NCI-H2081 (cell line): ENCODE measurements at regions not wholly inside any gene's neighbourhood (a gene's known extent, or its start where the extent isn't known, plus 50 kb on each side); places are given as distances from the start of the nearest gene placed in this dataset.

Experiments
- DNase-seq, 2 experiments: peaks; one replicate each; lab custom pipeline; 2025; lab: John Stamatoyannopoulos, UW

DNA sequence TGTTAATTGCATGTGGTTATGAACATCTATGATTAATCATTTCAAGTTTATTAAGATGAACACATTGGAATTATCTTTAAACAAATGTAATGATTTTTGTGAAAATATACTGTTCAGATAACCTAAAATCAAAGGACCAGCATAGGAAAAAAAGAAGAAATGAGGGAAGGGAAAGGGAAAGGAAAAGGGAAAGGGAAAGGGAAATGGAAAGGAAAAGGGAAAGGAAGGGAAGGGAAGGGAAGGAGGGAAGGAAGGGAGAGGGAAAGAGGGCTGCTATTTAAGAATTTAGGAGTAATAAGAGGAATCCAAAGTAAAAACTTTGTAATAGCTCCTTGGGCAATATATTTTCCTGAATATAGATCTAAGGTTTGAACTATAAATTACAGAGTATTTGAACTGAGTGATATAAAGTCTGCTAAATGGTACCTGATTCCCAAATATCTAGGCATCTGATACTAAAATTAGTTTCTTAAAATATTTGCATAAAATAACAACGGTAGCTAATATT is 726.3 kb downstream of the EPHA4 start:
- no peak for DNase-seq

DNA sequence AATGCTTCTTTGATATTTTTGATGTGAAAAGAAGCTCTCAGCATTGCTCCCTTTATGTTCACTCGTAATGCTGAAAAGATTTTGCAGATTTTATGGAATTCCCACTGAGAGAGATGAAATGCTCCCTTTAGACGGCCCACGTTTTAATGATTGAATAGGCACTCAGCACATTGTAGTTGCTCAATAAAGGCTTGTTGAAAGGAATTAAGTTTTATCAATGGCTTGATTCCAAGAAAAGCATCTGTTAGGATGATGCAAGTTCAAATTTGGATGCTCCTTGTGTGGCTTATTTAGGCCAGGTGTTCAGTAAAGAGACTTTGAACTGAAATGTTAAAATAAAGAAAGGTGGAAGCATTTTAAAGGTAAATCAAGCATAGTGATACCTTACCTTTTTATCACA is 725.1 kb downstream of the EPHA4 start:
- no peak for DNase-seq

DNA sequence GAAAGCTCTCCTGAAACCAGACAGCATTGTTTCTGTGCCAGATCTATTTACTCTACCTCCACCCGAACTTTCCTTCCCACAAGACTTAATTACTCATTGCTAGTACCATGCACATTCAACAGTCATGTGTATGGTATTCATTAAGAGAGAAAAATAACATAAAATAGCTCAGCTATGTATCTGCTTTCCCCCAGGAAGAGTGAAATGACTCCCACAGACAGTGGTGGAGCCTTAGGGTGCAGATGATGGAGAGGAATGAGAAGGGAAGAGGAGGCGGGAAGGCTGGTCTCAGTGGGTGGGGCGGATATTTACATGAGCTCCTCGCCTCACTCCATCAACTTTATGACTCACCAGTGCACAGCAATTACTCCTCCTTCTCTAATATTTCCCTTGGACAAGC is 724.5 kb downstream of the EPHA4 start:
- peak in 1 of 2 experiments; percentile 26 for DNase-seq

DNA sequence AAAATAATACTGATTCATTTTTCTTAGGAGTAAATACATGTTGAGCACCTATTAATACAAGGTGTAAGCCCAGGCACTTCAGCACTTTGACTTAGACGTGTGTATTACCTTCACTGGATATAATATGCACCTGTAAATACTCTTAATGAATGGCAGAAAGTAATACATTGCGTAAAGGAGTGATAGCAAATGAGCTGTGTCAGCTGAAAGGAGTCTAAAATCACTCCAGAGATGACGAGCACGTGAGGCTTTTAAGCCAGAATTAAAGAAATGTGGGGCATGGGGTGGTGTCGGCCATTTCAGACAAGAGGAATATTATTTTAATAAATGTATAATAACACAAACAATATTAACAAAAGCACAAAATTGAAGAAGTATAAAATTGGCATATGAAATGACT is 722.7 kb downstream of the EPHA4 start:
- DNase-seq = no peak

DNA sequence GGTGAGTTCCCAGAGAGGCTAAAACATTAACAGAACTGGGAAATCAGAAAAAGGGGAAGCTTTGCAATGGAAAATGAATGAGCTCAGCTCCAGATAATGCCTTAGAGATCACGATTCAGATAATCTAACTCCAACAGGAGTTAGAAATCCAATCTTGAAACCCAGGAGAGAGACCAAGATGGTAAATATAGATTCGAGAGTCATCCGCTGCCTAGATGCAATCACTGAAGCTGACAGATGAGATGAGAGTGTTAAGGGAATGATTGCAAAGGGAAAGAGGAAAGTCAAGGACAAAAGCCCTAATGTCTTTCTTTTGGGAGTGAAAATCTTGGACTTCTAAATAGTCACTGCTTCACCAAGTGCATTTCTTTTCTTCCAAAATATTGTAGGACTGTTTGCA is 722.0 kb downstream of the EPHA4 start:
- no peak for DNase-seq

DNA sequence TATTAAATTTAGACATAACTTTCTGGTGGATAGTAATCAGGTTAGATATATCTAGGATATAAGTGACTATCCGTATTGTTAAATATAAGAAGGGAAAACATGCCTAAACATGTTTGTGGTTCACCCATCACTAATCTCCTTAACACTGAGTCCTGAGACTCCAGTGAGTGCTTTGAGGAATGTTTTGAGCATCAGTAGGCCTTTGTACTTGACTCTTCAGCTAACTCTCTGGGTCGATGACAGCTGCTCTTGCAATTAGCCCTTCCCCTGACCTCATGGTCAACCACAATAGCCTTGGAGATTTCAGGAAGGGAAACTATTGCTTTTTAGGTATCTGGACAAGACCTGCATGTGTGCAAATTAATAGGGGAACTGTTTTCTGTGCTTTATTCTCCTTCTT is 716.8 kb downstream of the EPHA4 start:
- DNase-seq = no peak

DNA sequence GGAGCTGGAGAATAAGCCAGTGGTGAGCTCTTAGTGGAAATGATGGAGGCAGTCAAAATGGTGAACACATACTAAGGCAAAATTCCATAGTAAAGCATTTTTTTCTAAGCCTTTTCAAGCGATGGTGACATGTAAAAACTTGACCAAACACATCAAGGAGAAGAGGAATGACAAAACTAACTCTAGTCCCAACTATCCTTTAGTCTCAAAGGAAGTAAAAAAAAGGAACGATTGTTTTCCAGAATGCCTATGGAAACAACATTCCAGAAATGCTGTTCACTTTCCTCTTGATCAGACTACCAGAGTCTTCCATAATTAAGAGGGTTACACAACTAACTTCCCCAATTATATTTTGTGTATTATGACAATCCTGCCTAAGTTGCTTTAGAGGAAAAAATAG is 715.6 kb downstream of the EPHA4 start:
- DNase-seq = no peak

DNA sequence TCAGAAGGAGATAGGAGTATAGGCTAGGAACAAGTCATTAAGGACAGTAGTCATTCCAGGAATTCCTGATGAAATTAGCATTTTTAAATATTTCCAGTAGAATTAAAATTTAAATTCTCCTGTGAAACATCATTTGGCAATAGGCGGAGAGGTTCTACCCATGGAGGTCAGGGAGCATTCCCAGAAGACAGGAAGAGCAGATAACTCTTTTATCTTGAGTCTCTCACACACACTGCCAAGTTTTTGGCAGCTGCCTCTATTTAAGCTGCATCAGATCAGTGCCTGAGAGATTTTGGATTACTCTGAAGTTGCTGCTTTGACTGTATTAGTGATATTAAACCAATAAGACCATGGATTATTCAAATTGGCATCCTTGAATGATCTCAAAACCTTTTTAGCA is 714.7 kb downstream of the EPHA4 start:
- DNase-seq = no peak

DNA sequence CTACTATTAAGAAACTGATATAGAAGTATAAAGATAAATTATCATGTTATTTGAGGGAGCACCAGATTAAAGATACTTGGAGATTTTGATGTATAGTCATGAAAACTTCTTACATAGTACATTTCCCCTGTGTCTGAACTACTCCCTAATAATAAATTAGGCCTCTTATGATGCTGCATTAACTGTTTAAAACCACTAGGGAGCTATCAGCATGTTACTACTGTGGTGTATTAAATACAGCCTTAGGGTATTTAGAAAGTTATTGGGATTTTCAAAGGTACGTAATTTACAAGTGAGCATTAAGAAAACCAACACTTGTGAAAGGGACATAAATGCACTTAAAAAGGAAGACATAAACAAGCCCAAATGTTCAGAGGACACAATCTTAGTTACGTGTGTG is 714.0 kb downstream of the EPHA4 start:
- DNase-seq = no peak

DNA sequence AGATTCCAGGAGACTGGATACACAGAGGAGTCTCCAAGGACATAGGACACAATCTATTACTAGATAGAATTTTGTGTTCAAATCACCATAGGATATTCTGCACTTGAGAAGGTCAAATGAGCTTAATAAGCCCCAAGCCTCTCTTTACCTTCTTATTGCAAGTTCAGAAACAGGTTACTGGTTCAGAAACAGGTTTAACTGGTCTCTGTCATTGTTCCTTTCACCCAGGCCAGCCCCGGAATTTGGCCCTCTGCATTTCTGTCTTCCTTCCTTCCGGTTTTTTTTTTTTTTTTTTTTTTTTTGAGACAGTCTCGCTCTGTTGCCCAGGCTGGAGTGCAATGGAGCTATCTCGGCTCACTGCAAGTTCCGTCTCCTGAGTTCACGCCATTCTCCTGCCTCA is 700.2 kb downstream of the EPHA4 start:
- no peak for DNase-seq

DNA sequence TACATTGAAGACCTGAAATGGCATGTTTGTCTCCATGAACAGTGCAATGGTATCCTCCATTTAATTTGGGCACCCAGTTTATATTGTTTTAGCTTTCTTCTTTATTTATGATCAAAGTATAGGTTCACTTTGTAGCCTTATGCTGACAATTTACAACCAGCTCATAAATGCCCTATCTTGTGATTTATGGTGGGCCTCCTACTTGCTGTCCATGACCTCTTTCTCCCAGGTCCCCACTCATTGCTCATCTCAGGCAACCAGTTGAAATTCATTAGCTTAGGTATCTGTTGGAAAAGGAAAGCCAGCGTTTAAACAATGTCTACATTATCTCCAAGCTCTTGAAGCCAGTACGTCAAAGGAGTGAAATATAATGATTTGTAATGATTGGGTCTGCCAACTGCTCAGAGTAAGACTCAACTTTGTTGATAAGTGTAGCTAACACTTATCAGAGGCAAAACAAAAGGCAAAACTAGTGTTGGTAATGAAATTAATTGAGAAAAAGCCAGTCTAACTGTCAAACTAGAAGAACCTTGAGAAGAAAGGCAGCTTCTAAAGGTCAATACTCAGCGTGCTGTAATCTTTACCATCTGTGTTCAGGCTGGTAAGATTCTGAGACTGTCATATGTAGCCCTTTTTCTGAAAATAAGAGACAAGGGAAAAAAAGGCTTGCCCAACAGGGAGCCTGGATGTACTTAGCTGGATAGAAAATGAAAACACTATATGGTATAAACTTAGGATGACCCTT is 695.9 kb downstream of the EPHA4 start:
- no peak for DNase-seq

DNA sequence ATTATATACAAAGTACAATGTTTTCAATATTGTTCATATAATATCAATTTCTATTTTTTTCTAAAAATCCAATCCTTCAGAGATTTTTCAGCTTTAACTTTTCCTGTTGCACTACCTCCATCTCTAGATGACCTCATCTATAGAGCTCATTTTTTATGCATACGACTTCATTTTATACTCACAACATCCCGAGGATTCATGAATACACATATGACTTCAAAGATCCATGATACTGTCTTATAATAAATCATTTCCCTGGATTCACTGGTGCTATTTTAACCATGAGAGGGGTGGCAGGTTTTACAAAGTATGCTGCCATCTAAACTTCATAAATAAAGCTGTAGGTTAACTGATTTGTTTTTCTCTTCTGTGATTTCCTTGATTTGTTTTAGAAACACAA is 694.6 kb downstream of the EPHA4 start:
- DNase-seq = no peak

DNA sequence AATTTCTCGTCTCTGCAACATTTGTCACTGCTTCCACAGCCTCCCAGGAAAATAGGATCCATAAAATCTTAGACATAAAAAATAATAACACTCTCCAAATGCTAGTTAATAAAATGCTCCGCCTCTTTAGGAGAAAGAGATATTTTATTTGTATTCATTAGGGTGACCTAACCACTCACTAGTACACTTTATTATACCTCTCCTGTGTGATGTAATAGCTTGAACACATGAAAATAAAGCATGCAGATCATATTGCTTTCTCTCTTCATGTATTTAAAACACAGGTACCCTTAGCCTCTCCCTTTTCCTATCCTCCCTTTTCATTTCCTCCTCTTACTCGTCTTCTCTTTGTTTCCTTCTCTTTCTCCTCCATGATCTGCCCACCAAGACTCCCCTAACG is 694.2 kb downstream of the EPHA4 start:
- DNase-seq = no peak

DNA sequence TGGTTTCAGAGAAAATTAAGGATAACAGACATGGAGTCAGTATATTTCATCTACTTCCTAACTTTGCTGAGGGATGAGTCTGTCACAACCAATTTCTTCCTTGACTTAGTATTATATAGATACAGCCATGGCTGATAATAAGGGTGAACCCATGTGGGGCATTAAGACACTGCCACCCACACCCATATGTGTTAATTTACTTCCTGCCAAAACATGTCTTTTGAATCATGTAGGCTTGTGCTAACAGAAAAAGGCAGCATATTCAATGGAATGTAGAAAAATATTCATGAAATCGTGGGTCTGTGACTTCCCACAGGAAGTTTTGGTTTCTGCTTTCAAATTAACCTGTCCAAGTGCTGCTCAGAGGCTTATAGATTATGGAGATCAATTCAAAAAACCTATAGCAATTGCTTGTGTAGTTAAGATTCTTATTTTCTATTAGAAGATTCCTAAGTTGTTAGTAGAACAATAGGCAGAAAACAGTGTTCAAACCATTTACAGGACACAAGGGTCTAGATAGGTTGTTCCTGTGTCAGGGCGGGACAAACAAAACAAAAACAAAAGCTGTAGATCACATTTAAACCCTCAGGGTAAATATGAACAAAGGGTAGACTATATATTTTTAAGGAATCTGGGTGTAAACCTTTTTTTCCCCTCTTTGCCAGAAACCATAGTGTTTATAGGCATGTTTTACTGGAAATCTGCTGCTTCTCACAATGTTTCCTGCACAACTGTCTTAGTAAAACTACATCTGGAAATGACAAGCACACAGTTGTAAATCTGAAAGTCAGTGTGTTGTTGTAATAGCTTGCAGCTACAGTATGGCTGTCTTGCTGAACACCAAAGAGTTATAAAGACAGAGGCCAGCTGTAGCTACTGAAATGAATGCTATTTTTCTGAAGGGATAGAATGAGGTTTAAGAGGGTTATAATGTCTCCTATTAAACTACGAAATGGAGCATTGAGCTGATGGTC is 691.2 kb downstream of the EPHA4 start:
- DNase-seq = no peak

DNA sequence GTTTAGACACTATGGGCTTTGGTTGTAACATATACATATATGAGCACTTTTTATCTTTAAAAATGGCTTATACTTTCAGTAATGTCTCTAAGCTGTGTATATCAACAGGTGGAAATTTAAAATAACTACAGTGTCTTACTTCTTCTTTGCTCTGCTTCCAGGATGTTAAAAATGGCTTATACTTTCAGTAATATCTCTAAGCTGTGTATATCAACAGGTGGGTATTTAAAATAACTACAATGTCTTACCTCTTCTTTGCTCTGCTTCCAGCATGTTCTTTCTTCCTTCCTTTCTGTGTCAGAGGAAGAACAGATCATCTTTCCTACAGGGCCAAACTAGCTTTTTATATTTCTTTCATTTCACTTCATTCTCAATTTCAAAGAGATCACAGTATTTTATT is 689.6 kb downstream of the EPHA4 start:
- DNase-seq = no peak

DNA sequence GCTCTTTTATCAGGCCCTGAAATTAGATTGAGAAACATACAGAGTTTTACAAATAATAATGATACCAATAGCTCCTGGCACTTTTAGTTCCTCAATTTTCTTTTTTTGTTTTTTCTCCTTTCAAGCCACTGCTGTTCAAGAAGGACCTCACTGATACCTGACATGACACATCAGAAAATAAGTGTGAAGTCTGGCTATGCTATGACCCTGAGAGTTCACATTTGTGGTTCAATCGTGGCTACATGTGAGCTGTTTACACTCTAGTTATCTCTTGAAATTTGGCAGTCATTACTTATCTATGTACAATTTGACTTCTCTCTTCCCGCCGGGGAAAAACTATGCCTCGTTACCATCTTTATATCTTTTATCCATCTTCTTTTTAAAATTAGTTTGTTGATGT is 686.5 kb downstream of the EPHA4 start:
- no peak for DNase-seq

DNA sequence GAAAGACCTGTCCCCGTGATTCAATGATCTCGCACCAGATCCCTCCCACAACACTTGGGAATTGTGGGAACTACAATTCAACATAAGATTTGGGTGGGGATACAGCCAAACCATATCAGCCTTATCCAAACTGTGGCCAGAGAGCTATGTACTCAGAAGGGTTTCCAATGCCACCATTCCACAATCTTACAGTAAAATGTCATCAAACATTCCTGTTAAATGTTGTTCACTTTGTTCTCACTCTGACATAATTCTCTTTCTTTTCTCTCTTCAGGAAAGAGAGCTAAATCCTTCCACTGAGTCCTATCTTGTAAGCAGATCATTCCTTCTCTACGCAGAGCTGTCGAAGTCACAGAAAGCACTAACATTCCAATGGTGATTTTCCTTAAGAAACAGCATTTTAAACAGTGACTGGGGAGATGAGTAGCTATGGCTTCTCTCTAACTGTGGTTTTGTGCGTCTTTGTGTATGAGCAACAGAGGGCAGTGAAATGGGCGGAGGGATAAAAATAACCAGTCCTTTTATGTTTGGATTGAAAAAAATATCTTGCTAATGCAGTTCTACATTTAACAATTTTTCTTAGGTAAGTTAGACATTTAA is 684.7 kb downstream of the EPHA4 start:
- no peak for DNase-seq

DNA sequence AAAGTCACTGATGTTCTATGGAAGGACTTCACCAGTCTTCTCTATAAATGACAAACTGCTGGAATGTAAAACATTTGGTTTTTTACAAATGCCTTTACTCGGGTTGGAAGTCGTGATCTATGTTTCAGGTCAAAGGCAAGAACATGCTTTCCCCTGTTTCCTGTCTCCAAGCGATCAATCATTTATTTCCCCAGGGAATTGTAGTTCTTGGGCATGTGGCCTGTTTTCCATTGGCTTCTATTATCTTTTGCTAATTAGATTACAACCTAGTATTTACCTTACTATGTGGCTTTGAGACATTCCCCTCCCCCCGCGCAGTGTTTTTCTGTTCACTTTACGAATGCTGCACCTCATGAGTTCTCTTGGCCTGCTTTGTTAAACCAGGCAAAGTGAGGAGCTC is 684.2 kb downstream of the EPHA4 start:
- DNase-seq = no peak

DNA sequence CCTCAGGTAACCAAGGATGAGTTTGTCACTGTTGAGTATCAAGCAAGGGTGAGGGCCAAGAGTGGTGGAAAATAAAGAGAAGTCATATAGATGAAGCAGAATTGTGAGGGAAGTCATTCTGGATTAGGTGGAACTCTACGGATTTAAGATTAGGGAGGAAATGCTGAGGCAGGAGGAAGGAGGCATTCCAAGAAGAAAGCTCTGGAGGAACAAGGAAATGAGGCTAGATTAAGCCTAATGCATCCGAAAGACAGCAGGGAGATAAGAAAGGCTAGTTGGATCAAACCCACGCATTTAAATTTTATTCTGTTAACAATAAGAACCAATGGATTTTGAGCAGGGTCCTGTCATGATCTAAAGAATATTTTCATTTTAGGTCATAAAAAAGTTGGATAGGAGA is 681.2 kb downstream of the EPHA4 start:
- DNase-seq = no peak

DNA sequence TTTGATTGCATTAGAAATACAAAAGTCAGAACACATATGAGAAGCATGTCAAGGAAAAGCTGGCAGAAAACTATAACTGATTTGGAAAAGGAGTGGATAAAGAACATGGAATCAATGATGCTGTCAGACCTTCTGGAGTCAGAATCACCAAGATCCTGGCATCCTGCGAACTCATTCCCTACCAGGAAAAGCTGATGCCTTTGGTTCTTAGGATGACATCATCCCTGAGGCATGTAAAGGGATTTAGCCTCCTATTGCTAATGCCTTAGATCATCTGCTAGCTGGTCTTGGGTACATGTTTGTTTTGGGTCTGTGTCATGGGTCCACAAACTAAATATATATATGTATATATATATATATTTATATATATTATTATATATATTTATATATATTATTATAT is 680.7 kb downstream of the EPHA4 start:
- DNase-seq = no peak

DNA sequence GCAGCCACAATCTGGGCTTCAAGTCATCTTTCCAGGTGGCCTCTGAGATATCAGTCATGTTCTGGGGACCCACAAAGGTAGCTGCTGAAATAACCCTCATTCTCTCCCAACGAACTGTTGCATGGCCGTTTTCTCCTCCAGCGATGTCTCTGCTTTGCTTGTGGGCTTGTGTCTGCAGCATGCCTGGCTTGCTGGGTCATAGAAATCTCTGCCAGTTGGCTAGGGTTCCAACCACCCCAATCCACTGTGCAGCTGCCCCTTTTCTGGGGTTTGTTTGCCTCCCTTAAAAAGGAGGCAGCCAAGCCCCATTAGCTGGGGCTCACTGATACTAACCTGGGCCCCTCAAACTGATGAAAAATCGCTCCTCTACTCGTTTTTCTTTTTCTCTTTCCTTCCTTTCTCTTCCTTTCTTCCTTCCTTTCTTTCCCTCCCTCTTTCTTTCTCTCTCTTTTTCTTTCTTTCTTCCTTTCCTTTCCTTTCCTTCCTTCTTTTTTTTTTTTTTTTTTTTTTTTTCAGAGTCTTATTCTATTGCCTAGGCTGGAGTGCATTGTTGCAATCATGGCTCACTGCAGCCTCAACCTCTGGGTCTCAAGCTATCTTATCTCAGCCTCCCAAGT is 680.0 kb downstream of the EPHA4 start:
- DNase-seq = no peak

DNA sequence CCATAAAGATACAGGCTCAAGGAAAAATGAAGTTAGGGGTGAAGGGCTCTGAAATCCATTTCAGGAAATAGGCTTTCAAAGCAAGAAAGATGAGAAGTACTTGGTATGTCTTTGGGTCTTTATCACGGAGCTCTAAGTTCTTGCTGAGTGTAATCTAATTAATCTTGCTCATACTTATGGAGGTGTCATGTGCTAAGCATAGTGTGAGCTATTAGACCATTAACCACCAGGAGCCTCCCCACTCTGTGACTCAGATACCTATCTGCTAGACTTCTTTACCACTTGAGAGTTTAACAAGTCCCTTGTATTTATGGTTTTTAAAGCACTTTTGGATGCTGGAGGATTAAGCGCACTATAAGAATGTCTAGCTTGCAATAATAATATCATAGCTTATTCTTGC is 678.7 kb downstream of the EPHA4 start:
- DNase-seq = no peak
